Heart right ventricle (tissue), 16 donors: ENCODE measurements at regions not wholly inside any gene's neighbourhood (a gene's known extent, or its start where the extent isn't known, plus 50 kb on each side); places are given as distances from the start of the nearest gene placed in this dataset.

Source experiments
- ATAC-seq, 8 donors: fragments of 200-7000 bp; cut with Tn5 transposase; one replicate each; pipeline ENCODE4 v1.9.1; 2020; ENCODE audit warnings: mild to moderate bottlenecking in 8 of 8, moderate library complexity in 8 of 8, moderate number of reproducible peaks in 1 of 8
- DNase-seq, 2 donors: peaks; one replicate each; pipeline ENCODE4 v3.0.0-alpha.2; 2020
- H3K27ac ChIP-seq, 10 donors: fragments of 200-600 bp; sonication (generic) in 2 of 10; one replicate each; pipeline versions ENCODE4 v1.5.0 to v1.8.0; 2020 to 2022; ENCODE audit warnings: mild to moderate bottlenecking in 3 of 10
- H3K27me3 ChIP-seq, 7 donors: fragments of 200-600 bp; one replicate each; pipeline ENCODE4 v1.8.0; 2021 to 2022; ENCODE audit warnings: mild to moderate bottlenecking in 2 of 7
- H3K36me3 ChIP-seq, 9 donors: fragments of 200-600 bp; sonication (generic) in 1 of 9; one replicate each; pipeline versions ENCODE4 v1.5.0 to v1.8.0; 2020 to 2022; ENCODE audit warnings: mild to moderate bottlenecking in 2 of 9
- H3K4me1 ChIP-seq, 9 donors: fragments of 200-600 bp; sonication (generic) in 1 of 9; one replicate each; pipeline versions ENCODE4 v1.5.0 to v1.8.0; 2020 to 2022; ENCODE audit warnings: mild to moderate bottlenecking in 4 of 9
- H3K4me3 ChIP-seq, 10 donors: fragments of 200-600 bp; sonication (generic) in 2 of 10; one replicate each; pipeline versions ENCODE4 v1.5.0 to v1.8.0; 2020 to 2022; ENCODE audit warnings: mild to moderate bottlenecking in 7 of 10, moderate library complexity in 2 of 10
- H3K9me3 ChIP-seq, 11 donors: fragments of 200-600 bp in 10 of 11; sonication (generic) in 2 of 11; one replicate each; pipeline versions ENCODE4 v1.5.0 to v1.8.0; 2013 to 2022; ENCODE audit warnings: mild to moderate bottlenecking in 2 of 11, control low read depth in 1 of 11, moderate library complexity in 1 of 11
- CTCF ChIP-seq, 9 donors: fragments of 200-600 bp; sonication (generic) in 2 of 9; IDR thresholded peaks; one replicate each; pipeline versions ENCODE4 v1.5.0 to v1.8.0; 2021 to 2022; ENCODE audit warnings: antibody characterized with exemption in 9 of 9, mild to moderate bottlenecking in 5 of 9, moderate library complexity in 1 of 9
- WGBS, 2 donors: extraction: QIAGEN DNeasy Blood & Tissue Kit; methylation state at CpG; one replicate each; pipeline ENCODE4 v1.1.7; 2013; ENCODE audit warnings: inconsistent platforms in 1 of 2; 5-methylcytosine and 5-hydroxymethylcytosine counted together
- intact Hi-C, 10 donors: fragments of 100-400 bp; cut with DNase I; formaldehyde crosslinking; loops; one replicate each; pipeline versions ENCODE4 v1.11.1 to v1.14.2; 2022
- donor health status: Arrhythmogenic right ventricular cardiomyopathy.
- donor health status: ischemic (EF 13 %, LVEDD 7.1; RV severe dilation, severe dysfunction).
- donor health status: healthy with polysubstance abuse.
- donor health status: DM: no; HTN: yes; CAD: no.
- donor health status: DM: no; HTN: no; CAD: no.
- donor health status: ischemic (EF 25% LVEDD 6.9; RV normal size, moderate dysfunction).
- donor health status: ischemic (EF 25% LVEDD 5.7; RV mildly dilated, moderate dysfunction).
- donor health status: healthy.
- donor health status: DM: yes; HTN: yes; CAD: no.
- donor health status: Ischemic cardiomyopathy.
- donor health status: ischemic (EF 35%, LVEDD 5.7; RV mildly dilated, moderate dysfunction).
- donor health status: nonischemic (EF 11% LVEDD 7.7; RV severe dilation, severe dysfunction).
- donor health status: DM: yes; HTN: yes; CAD: no.
- donor health status: PGD.
- donor health status: ischemic (EF 29% LVEDD 5.4; RV normal size, mild dysfunction).
- donor health status: nonischemic (EF 23%, LVEDD 6.1; RV moderate dilation, normal function).

- Histone ChIP-seq H3K36me3 (no peaks in the 10 kb centered on the region), H3K4me1 (no peaks in the 10 kb centered on the region), H3K27ac (no peak overlapping the region), H3K9me3 (no peaks in the 10 kb centered on the region), H3K4me3 (no peak overlapping the region), H3K27me3 (no peaks in the 10 kb centered on the region)
- no peak for DNase-seq
- WGBS, 2 donors, result 82 to 92% methylated on average over 2 of the region's 2 CpGs
- ATAC-seq, result no peak
- no peak for TF ChIP-seq CTCF (IDR thresholded peaks at IDR 0.05)
- intact Hi-C loops, result no loop called here
These were observed 183.2 kb upstream of the KYNU start for GRCh38 chr2:142694282-142694681.

GRCh38 chr2:142693171-142693950, 184.1 kb upstream of the KYNU start:
- no peaks in the 10 kb centered on the region for H3K36me3 ChIP-seq
- no peak for TF ChIP-seq CTCF (IDR thresholded peaks at IDR 0.05)
- no peaks in the 10 kb centered on the region for H3K4me1 ChIP-seq
- H3K27ac ChIP-seq, result no peak overlapping the region
- WGBS, 2 donors, result 51 to 60% methylated on average over 4 of the region's 4 CpGs
- ATAC-seq, result no peak
- no peaks in the 10 kb centered on the region for H3K9me3 ChIP-seq
- intact Hi-C loops, result no loop called here
- H3K27me3 ChIP-seq, result no peaks in the 10 kb centered on the region
- no peak for DNase-seq
- no peak overlapping the region for H3K4me3 ChIP-seq

- TF ChIP-seq CTCF (IDR thresholded peaks at IDR 0.05), result no peak
- no peak overlapping the region for H3K27ac ChIP-seq
- H3K27me3 ChIP-seq, result no peaks in the 10 kb centered on the region
- 82 to 90% methylated on average over 4 of the region's 4 CpGs for WGBS, 2 donors
- H3K4me3 ChIP-seq, result no peak overlapping the region
- H3K4me1 ChIP-seq, result no peaks in the 10 kb centered on the region
- DNase-seq (no peak), ATAC-seq (no peak)
- H3K36me3 ChIP-seq, result no peaks in the 10 kb centered on the region
- H3K9me3 ChIP-seq, result no peaks in the 10 kb centered on the region
- intact Hi-C loops, result loop anchor here in 4 of 10 donors (10.0 kb wide), 1 partner anchor 296 kb away; no protein-coding TSS in a partner anchor
These were observed 188.4 kb upstream of the KYNU start for GRCh38 chr2:142688856-142689605.

GRCh38 chr2:142687509-142687908, 190.0 kb upstream of the KYNU start:
- no peak for TF ChIP-seq CTCF (IDR thresholded peaks at IDR 0.05)
- no peaks in the 10 kb centered on the region for H3K27me3 ChIP-seq
- intact Hi-C loops, result loop anchor here in 4 of 10 donors (10.0 kb wide), 1 partner anchor 297 kb away; no protein-coding TSS in a partner anchor
- no peak for ATAC-seq
- WGBS, 2 donors, result 89 to 90% methylated on average over 5 of the region's 5 CpGs
- no peak overlapping the region for H3K4me3 ChIP-seq
- H3K36me3 ChIP-seq, result no peaks in the 10 kb centered on the region
- no peaks in the 10 kb centered on the region for H3K9me3 ChIP-seq
- H3K4me1 ChIP-seq, result no peaks in the 10 kb centered on the region
- no peak overlapping the region for H3K27ac ChIP-seq
- no peak for DNase-seq
